ENCODE measurements at regions not wholly inside any gene's neighbourhood (a gene's known extent, or its start where the extent isn't known, plus 50 kb on each side); places are given as distances from the start of the nearest gene placed in this dataset.
"Not testable (repeated sequence)": the region's sequence is repeated elsewhere in the genome, so short reads cannot be mapped to it uniquely, and the experiment has no call there.

GRCh38 chr5:33209252-33209651 lies 231.5 kb upstream of the TARS1 start:
- no peak for DNase-seq

GRCh38 chr5:33210221-33210620 lies 230.5 kb upstream of the TARS1 start:
- H3K27ac Mint-ChIP-seq; H3K9me3 ChIP-seq (ENCODE audit: control insufficient read depth, low read length); H3K4me1 ChIP-seq (ENCODE audit: control insufficient read depth, insufficient read depth, low read length); H3K4me3 Mint-ChIP-seq; H3K27ac ChIP-seq (ENCODE audit: low read depth, low read length); H3K36me3 ChIP-seq (ENCODE audit: control insufficient read depth, insufficient read depth, low read length); H3K36me3 Mint-ChIP-seq (ENCODE audit: low read depth); H3K4me1 Mint-ChIP-seq; DNase-seq; H3K9ac ChIP-seq (ENCODE audit: extremely low read depth, low read length, poor library complexity, severe bottlenecking); H3K4me3 ChIP-seq (ENCODE audit: low read length); H3K27me3 ChIP-seq (ENCODE audit: control insufficient read depth, insufficient read depth, low read length, poor library complexity, severe bottlenecking): not testable (repeated sequence)
- Mint-ChIP-seq H3K27me3 (ENCODE audit: insufficient read depth) (peaks cover 12% of the 10 kb centered on the region), H3K9me3 (peaks cover 16% of the 10 kb centered on the region)

More at GRCh38 chr5:33209252-33209651, 231.5 kb upstream of the TARS1 start:
- no peak overlapping the region for H3K4me3 Mint-ChIP-seq
- no peak overlapping the region for H3K9ac ChIP-seq (ENCODE audit: extremely low read depth, low read length, poor library complexity, severe bottlenecking)
- no peak overlapping the region for H3K4me3 ChIP-seq (ENCODE audit: low read length)
- no peaks in the 10 kb centered on the region for H3K27me3 ChIP-seq (ENCODE audit: control insufficient read depth, insufficient read depth, low read length, poor library complexity, severe bottlenecking)
- H3K27me3 Mint-ChIP-seq (ENCODE audit: insufficient read depth) = peaks cover 12% of the 10 kb centered on the region
- no peaks in the 10 kb centered on the region for H3K36me3 ChIP-seq (ENCODE audit: control insufficient read depth, insufficient read depth, low read length)
- H3K36me3 Mint-ChIP-seq (ENCODE audit: low read depth) = no peaks in the 10 kb centered on the region
- H3K4me1 Mint-ChIP-seq = peaks cover 7% of the 10 kb centered on the region
- H3K27ac Mint-ChIP-seq = no peak overlapping the region
- H3K27ac ChIP-seq (ENCODE audit: low read depth, low read length) = no peak overlapping the region
- no peaks in the 10 kb centered on the region for H3K4me1 ChIP-seq (ENCODE audit: control insufficient read depth, insufficient read depth, low read length)
- TF ChIP-seq CTCF (conservative IDR thresholded peaks at IDR 0.05) = no peak
- 79 to 86% methylated on average over 7 to 9 of the region's 9 CpGs for WGBS, 2 experiments (ENCODE audit: insufficient coverage in 1 of 2, insufficient read length in 1 of 2)
- peaks cover 16% of the 10 kb centered on the region for H3K9me3 Mint-ChIP-seq
- H3K9me3 ChIP-seq (ENCODE audit: control insufficient read depth, low read length) = peaks cover 5% of the 10 kb centered on the region

GRCh38 chr5:33210978-33211377 lies 229.8 kb upstream of the TARS1 start:
- Histone ChIP-seq H3K9me3 (ENCODE audit: control insufficient read depth, low read length) (peaks cover 5% of the 10 kb centered on the region), H3K4me3 (ENCODE audit: low read length) (no peak overlapping the region), H3K36me3 (ENCODE audit: control insufficient read depth, insufficient read depth, low read length) (no peaks in the 10 kb centered on the region), H3K9ac (ENCODE audit: extremely low read depth, low read length, poor library complexity, severe bottlenecking) (no peak overlapping the region), H3K27ac (ENCODE audit: low read depth, low read length) (no peak overlapping the region), H3K27me3 (ENCODE audit: control insufficient read depth, insufficient read depth, low read length, poor library complexity, severe bottlenecking) (no peaks in the 10 kb centered on the region), H3K4me1 (ENCODE audit: control insufficient read depth, insufficient read depth, low read length) (no peaks in the 10 kb centered on the region)
- 90 to 92% methylated on average over 2 to 3 of the region's 5 CpGs for WGBS, 2 experiments (ENCODE audit: insufficient coverage in 1 of 2, insufficient read length in 1 of 2)
- H3K27ac Mint-ChIP-seq = no peak overlapping the region
- no peaks in the 10 kb centered on the region for H3K36me3 Mint-ChIP-seq (ENCODE audit: low read depth)
- H3K9me3 Mint-ChIP-seq = peaks cover 16% of the 10 kb centered on the region
- H3K27me3 Mint-ChIP-seq (ENCODE audit: insufficient read depth) = peaks cover 12% of the 10 kb centered on the region
- no peak overlapping the region for H3K4me3 Mint-ChIP-seq
- peaks cover 7% of the 10 kb centered on the region for H3K4me1 Mint-ChIP-seq
- no peak for TF ChIP-seq CTCF (conservative IDR thresholded peaks at IDR 0.05)
- DNase-seq = no peak

GRCh38 chr5:33212439-33212838 lies 228.3 kb upstream of the TARS1 start:
- Mint-ChIP-seq H3K9me3 (peaks cover 16% of the 10 kb centered on the region), H3K27ac (no peak overlapping the region), H3K4me3 (no peak overlapping the region), H3K27me3 (ENCODE audit: insufficient read depth) (peaks cover 7% of the 10 kb centered on the region), H3K4me1 (peaks cover 7% of the 10 kb centered on the region), H3K36me3 (ENCODE audit: low read depth) (no peaks in the 10 kb centered on the region)
- peaks cover 5% of the 10 kb centered on the region for H3K9me3 ChIP-seq (ENCODE audit: control insufficient read depth, low read length)
- H3K4me3 ChIP-seq (ENCODE audit: low read length) = no peak overlapping the region
- H3K4me1 ChIP-seq (ENCODE audit: control insufficient read depth, insufficient read depth, low read length) = no peaks in the 10 kb centered on the region
- no peak overlapping the region for H3K9ac ChIP-seq (ENCODE audit: extremely low read depth, low read length, poor library complexity, severe bottlenecking)
- no peak for DNase-seq
- H3K36me3 ChIP-seq (ENCODE audit: control insufficient read depth, insufficient read depth, low read length) = no peaks in the 10 kb centered on the region
- TF ChIP-seq CTCF (conservative IDR thresholded peaks at IDR 0.05) = no peak
- WGBS, 2 experiments (ENCODE audit: insufficient coverage in 1 of 2, insufficient read length in 1 of 2) = 91% methylated on average over 1 of the region's 1 CpG; no CpG with 5 or more reads in 1 of the 2 experiments
- no peaks in the 10 kb centered on the region for H3K27me3 ChIP-seq (ENCODE audit: control insufficient read depth, insufficient read depth, low read length, poor library complexity, severe bottlenecking)
- no peak overlapping the region for H3K27ac ChIP-seq (ENCODE audit: low read depth, low read length)
